Breast epithelium (tissue), 3 donors: ENCODE measurements at regions not wholly inside any gene's neighbourhood (a gene's known extent, or its start where the extent isn't known, plus 50 kb on each side); places are given as distances from the start of the nearest gene placed in this dataset.

Experiments used
- POLR2A ChIP-seq: fragments of 450-650 bp; IDR thresholded peaks from one replicate; pipeline ENCODE4 v1.6.1; 2016; ENCODE audit warnings: antibody characterized with exemption, mild to moderate bottlenecking, moderate library complexity
- TF ChIP-seq, protein P1 (sequence below), 3 donors: fragments of 450-650 bp; IDR thresholded peaks; one replicate each; pipeline ENCODE4 v1.5.1; 2016 to 2017; ENCODE audit warnings: antibody characterized with exemption in 3 of 3, mild to moderate bottlenecking in 3 of 3, moderate library complexity in 3 of 3

DNA sequence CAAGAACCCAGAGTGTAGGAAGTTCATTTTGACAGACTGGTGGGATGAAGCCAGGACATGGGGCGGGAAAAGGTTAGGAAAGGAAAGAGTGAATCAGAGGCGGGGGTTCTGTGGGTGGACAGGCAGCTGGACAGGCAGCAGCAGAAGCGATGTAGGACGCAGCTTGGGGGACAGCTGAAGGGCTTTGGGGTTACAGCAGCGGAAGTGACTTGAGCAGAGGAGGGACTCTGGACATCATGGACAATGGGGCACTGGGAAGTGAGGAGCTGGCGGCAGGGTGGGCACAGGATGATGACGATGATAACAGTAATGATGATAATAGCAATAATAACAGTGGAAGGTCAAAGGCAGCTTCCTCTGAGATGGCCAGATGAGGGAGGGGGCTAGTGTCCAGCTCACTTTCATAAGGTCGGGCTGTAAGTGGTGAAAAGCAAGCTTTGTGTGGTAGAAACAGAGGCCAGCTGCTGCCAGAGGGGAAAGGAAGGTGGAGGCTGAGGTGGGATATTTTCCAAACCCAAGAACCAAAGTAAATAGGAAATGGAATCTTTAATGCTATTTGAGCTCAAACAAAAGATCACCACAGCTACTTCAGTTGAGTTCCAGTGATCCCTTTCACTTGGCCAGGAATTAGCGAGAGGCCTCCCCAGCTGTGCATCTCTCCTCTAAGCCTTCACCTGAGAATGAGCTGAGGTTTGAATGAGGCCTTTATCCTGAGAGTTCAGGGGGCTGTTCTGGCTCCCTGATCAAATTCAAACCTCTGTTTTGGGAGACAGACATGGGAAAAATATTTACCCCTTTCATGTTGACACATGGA is 433.5 kb downstream of the DHX35 start:
- TF ChIP-seq, protein P1, sequence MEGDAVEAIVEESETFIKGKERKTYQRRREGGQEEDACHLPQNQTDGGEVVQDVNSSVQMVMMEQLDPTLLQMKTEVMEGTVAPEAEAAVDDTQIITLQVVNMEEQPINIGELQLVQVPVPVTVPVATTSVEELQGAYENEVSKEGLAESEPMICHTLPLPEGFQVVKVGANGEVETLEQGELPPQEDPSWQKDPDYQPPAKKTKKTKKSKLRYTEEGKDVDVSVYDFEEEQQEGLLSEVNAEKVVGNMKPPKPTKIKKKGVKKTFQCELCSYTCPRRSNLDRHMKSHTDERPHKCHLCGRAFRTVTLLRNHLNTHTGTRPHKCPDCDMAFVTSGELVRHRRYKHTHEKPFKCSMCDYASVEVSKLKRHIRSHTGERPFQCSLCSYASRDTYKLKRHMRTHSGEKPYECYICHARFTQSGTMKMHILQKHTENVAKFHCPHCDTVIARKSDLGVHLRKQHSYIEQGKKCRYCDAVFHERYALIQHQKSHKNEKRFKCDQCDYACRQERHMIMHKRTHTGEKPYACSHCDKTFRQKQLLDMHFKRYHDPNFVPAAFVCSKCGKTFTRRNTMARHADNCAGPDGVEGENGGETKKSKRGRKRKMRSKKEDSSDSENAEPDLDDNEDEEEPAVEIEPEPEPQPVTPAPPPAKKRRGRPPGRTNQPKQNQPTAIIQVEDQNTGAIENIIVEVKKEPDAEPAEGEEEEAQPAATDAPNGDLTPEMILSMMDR (IDR thresholded peaks at IDR 0.05) = no peak
- TF ChIP-seq POLR2A = no peak
